ENCODE measurements at regions not wholly inside any gene's neighbourhood (a gene's known extent, or its start where the extent isn't known, plus 50 kb on each side); places are given as distances from the start of the nearest gene placed in this dataset.

DNA sequence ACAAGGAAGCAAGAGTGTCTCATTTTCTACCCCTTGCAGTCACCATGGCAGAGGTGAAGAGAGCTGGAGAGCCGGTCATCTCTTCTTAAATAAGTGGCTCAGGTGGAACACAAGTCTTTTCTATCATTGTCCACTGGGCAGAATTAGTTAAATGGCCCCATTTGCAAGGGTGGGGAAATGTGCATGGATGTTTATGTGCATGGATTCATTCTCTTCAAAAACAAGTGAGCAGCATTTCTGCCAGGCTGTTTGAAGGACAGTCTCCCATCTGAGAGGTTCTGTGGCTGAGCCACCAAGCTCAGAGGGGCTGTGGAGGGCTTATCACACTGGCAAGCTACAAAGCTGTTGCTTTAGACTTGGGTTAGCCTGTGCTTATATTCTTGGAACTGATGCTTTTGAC is 370.3 kb upstream of the MTPN start:
- TF ChIP-seq, protein P1, sequence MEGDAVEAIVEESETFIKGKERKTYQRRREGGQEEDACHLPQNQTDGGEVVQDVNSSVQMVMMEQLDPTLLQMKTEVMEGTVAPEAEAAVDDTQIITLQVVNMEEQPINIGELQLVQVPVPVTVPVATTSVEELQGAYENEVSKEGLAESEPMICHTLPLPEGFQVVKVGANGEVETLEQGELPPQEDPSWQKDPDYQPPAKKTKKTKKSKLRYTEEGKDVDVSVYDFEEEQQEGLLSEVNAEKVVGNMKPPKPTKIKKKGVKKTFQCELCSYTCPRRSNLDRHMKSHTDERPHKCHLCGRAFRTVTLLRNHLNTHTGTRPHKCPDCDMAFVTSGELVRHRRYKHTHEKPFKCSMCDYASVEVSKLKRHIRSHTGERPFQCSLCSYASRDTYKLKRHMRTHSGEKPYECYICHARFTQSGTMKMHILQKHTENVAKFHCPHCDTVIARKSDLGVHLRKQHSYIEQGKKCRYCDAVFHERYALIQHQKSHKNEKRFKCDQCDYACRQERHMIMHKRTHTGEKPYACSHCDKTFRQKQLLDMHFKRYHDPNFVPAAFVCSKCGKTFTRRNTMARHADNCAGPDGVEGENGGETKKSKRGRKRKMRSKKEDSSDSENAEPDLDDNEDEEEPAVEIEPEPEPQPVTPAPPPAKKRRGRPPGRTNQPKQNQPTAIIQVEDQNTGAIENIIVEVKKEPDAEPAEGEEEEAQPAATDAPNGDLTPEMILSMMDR (IDR thresholded peaks at IDR 0.05; ENCODE audit: low read depth, low read length) = no peak
- TF ChIP-seq POLR2A (IDR thresholded peaks at IDR 0.05; ENCODE audit: extremely low read depth, insufficient read length) (no peak), MYC (IDR thresholded peaks at IDR 0.05; ENCODE audit: low read depth, low read length) (no peak)
- TF ChIP-seq, protein P2, sequence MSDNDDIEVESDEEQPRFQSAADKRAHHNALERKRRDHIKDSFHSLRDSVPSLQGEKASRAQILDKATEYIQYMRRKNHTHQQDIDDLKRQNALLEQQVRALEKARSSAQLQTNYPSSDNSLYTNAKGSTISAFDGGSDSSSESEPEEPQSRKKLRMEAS (IDR thresholded peaks at IDR 0.05; ENCODE audit: low read depth, low read length) = no peak

All from NB4 (cell line).